Sigmoid colon (tissue), 4 donors: ENCODE measurements at regions not wholly inside any gene's neighbourhood (a gene's known extent, or its start where the extent isn't known, plus 50 kb on each side); places are given as distances from the start of the nearest gene placed in this dataset.

ENCODE experiments used
- CTCF ChIP-seq, 4 experiments: fragments of 450-650 bp in 3 of 4; fragments of 200-600 bp in 1 of 4; IDR thresholded peaks; one replicate each; pipeline ENCODE4 v1.5.1; 2016 to 2019; ENCODE audit warnings: antibody characterized with exemption in 4 of 4, mild to moderate bottlenecking in 3 of 4, moderate library complexity in 2 of 4
- EP300 ChIP-seq, 4 donors: sonication (generic); formaldehyde crosslinking; IDR thresholded peaks; one replicate each; pipeline ENCODE4 v1.6.1; 2017; ENCODE audit warnings: antibody characterized with exemption in 4 of 4
- POLR2A ChIP-seq, 2 donors: fragments of 450-650 bp; IDR thresholded peaks; one replicate each; pipeline ENCODE4 v1.6.1; 2016; ENCODE audit warnings: antibody characterized with exemption in 2 of 2, mild to moderate bottlenecking in 2 of 2, moderate library complexity in 2 of 2
- POLR2AphosphoS5 ChIP-seq, 4 donors: sonication (generic); formaldehyde crosslinking; IDR thresholded peaks; one replicate each; pipeline ENCODE4 v1.6.1; 2017; ENCODE audit warnings: antibody characterized with exemption in 4 of 4

- TF ChIP-seq CTCF (IDR thresholded peaks at IDR 0.05) (no peak), POLR2AphosphoS5 (IDR thresholded peaks at IDR 0.05) (peak in 3 of 4 donors; percentile 20 to 65 (median 58)), EP300 (IDR thresholded peaks at IDR 0.05) (no peak), POLR2A (IDR thresholded peaks at IDR 0.05) (no peak)
These were observed 71.5 kb downstream of the GADD45G start for GRCh38 chr9:89676281-89676680.
